ENCODE measurements at regions not wholly inside any gene's neighbourhood (a gene's known extent, or its start where the extent isn't known, plus 50 kb on each side); places are given as distances from the start of the nearest gene placed in this dataset.
"Not testable (repeated sequence)": the region's sequence is repeated elsewhere in the genome, so short reads cannot be mapped to it uniquely, and the experiment has no call there.

DNA sequence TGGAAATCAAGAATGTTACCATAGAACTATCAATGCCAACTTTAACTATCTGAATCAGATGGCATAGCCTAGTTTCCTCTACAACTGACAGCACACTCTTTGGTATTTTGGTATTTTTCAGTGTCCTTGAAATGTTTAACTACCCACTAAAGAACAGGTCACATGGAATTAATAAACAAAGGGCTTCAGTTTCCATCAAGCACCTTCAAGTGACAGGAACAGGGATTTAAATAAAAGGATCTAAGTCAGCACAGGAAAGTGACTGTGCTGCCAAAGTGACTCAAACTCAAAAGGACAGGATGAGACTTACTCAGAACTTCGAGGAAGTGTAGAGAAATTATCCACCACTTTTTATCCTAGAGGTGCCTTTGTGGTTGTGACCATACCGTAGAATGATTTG, 117.7 kb downstream of the FAM72C start:
- not testable (repeated sequence) for H3K27ac ChIP-seq (ENCODE audit: low read depth, low read length); H3K79me2 ChIP-seq (ENCODE audit: insufficient read depth, low read length); H3K4me1 ChIP-seq (ENCODE audit: insufficient read depth, low read length); H2AFZ ChIP-seq (ENCODE audit: low read length); DNase-seq (ENCODE audit: insufficient read length, low spot score, missing footprints); H3K36me3 ChIP-seq (ENCODE audit: insufficient read depth, low read length); H4K20me1 ChIP-seq (ENCODE audit: insufficient read depth, low read length); H3K4me2 ChIP-seq (ENCODE audit: insufficient read depth, low read length); H3K27me3 ChIP-seq (ENCODE audit: insufficient read depth, low read length); H3K9me3 ChIP-seq (ENCODE audit: low read depth, low read length); H3K4me3 ChIP-seq (ENCODE audit: insufficient read depth, low read length)

DNA sequence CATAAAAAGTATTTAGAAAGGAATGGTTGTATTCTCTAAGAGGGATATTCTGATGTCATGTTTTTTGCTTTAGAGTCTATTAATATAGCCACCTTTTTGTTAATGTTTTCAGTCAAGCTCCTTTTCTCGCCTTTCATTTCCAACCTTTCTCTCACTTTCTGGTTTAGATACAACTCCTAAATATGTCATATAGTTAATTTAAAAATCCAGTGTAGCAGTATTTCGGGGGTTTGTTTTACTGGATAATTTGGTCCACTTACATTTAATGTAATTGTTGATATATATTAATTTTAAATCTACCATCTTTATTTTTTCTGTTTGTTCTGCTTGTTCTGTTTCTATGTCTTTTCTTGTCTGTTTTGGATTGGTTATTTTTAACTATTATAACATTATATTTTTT, 121.1 kb downstream of the FAM72C start:
- H3K36me3 ChIP-seq (ENCODE audit: insufficient read depth, low read length); H3K9me3 ChIP-seq (ENCODE audit: low read depth, low read length); DNase-seq (ENCODE audit: insufficient read length, low spot score, missing footprints); H3K27me3 ChIP-seq (ENCODE audit: insufficient read depth, low read length); H3K4me3 ChIP-seq (ENCODE audit: insufficient read depth, low read length); H3K4me1 ChIP-seq (ENCODE audit: insufficient read depth, low read length); H4K20me1 ChIP-seq (ENCODE audit: insufficient read depth, low read length); H2AFZ ChIP-seq (ENCODE audit: low read length); H3K4me2 ChIP-seq (ENCODE audit: insufficient read depth, low read length); H3K27ac ChIP-seq (ENCODE audit: low read depth, low read length); H3K79me2 ChIP-seq (ENCODE audit: insufficient read depth, low read length): not testable (repeated sequence)

DNA sequence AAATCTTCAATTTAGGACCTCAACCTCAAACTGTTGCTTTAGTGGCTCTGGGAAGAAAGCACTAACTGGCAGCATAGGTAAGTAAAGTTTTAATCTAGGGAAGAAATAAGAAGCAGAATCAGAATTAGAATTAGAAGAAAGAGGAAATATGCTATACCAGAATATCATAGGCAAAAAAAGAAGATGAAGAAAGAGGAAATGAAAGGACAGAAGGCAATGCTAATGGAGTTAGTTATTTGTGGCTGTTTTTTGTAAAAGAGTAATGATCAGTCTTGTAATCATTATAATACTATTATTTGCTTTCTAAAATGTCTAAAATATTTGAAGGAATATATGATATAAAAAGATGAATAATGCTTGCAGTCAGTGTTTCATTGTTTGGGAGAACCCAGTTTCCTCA, 122.9 kb downstream of the FAM72C start:
- not testable (repeated sequence) for H3K4me2 ChIP-seq (ENCODE audit: insufficient read depth, low read length); H3K4me3 ChIP-seq (ENCODE audit: insufficient read depth, low read length); DNase-seq (ENCODE audit: insufficient read length, low spot score, missing footprints); H4K20me1 ChIP-seq (ENCODE audit: insufficient read depth, low read length); H3K79me2 ChIP-seq (ENCODE audit: insufficient read depth, low read length); H3K36me3 ChIP-seq (ENCODE audit: insufficient read depth, low read length); H3K27me3 ChIP-seq (ENCODE audit: insufficient read depth, low read length); H3K4me1 ChIP-seq (ENCODE audit: insufficient read depth, low read length); H3K9me3 ChIP-seq (ENCODE audit: low read depth, low read length); H3K27ac ChIP-seq (ENCODE audit: low read depth, low read length); H2AFZ ChIP-seq (ENCODE audit: low read length)

DNA sequence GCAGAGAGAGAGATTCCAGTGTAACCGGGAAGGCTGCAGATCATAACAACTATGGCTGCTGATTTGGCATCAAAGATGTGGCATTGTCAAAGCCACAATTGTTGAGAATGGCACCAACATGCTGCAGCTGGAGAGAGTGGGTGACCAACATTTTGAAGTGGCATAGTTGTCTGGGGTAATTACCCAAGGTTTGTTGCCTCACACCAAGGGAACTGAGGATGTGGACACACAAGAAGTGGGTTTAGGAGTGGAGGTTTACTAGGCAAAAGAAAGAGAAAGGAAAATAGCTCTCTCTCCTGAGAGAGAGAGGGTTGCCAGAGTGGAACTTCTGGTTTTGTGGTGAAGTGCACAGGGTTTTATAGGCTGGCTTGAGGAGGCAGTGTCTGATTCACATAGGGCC, 126.6 kb downstream of the FAM72C start:
- not testable (repeated sequence) for H3K27ac ChIP-seq (ENCODE audit: low read depth, low read length); DNase-seq (ENCODE audit: insufficient read length, low spot score, missing footprints); H2AFZ ChIP-seq (ENCODE audit: low read length); H3K36me3 ChIP-seq (ENCODE audit: insufficient read depth, low read length); H3K27me3 ChIP-seq (ENCODE audit: insufficient read depth, low read length); H3K9me3 ChIP-seq (ENCODE audit: low read depth, low read length); H4K20me1 ChIP-seq (ENCODE audit: insufficient read depth, low read length); H3K4me3 ChIP-seq (ENCODE audit: insufficient read depth, low read length); H3K79me2 ChIP-seq (ENCODE audit: insufficient read depth, low read length); H3K4me2 ChIP-seq (ENCODE audit: insufficient read depth, low read length); H3K4me1 ChIP-seq (ENCODE audit: insufficient read depth, low read length)

DNA sequence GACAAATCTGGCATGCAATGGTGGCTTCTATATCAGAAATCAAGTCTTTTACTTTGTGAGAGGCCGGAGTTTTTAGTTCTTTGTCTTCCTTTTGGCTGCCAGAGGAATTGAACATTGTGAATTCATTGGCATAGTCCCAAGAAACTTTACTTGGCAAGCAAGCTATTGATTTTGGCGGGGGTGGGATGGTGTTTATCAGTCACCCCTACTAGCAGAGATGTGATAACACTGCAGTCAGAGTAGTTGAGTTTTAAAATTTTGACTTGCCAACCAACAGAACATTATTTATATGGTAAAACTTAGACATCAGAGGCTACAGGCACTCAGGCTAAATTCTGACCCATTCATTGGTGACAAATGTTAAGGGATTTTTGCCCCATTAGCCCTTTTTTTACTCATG, 129.7 kb downstream of the FAM72C start:
- not testable (repeated sequence) for DNase-seq (ENCODE audit: insufficient read length, low spot score, missing footprints); H3K4me3 ChIP-seq (ENCODE audit: insufficient read depth, low read length); H3K4me1 ChIP-seq (ENCODE audit: insufficient read depth, low read length); H4K20me1 ChIP-seq (ENCODE audit: insufficient read depth, low read length); H2AFZ ChIP-seq (ENCODE audit: low read length); H3K36me3 ChIP-seq (ENCODE audit: insufficient read depth, low read length); H3K4me2 ChIP-seq (ENCODE audit: insufficient read depth, low read length); H3K9me3 ChIP-seq (ENCODE audit: low read depth, low read length); H3K79me2 ChIP-seq (ENCODE audit: insufficient read depth, low read length); H3K27ac ChIP-seq (ENCODE audit: low read depth, low read length); H3K27me3 ChIP-seq (ENCODE audit: insufficient read depth, low read length)

DNA sequence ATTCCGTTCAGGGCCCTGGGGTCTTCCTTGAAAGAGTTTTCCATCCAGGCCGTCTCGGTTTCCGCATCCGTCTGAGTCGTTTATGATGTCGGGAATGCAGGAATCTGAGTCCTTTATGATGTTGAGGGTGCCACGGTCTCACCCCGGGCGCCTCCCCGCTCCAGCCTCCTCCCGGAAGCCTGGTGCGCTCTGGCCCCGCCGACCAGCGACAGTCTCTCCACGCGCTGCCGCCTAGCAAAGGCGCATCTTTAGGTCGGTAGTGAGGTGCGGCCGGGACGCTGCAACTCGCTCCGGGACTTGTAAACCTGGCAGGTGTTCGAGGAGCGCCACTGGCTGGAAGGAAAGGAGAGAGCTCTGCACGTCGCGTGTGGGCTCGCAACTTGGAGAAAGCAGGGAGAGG, 132.6 kb downstream of the FAM72C start:
- not testable (repeated sequence) for H4K20me1 ChIP-seq (ENCODE audit: insufficient read depth, low read length); H3K4me1 ChIP-seq (ENCODE audit: insufficient read depth, low read length); H3K36me3 ChIP-seq (ENCODE audit: insufficient read depth, low read length); H2AFZ ChIP-seq (ENCODE audit: low read length); H3K27me3 ChIP-seq (ENCODE audit: insufficient read depth, low read length); H3K4me2 ChIP-seq (ENCODE audit: insufficient read depth, low read length); H3K79me2 ChIP-seq (ENCODE audit: insufficient read depth, low read length); DNase-seq (ENCODE audit: insufficient read length, low spot score, missing footprints); H3K9me3 ChIP-seq (ENCODE audit: low read depth, low read length); H3K4me3 ChIP-seq (ENCODE audit: insufficient read depth, low read length); H3K27ac ChIP-seq (ENCODE audit: low read depth, low read length)

DNA sequence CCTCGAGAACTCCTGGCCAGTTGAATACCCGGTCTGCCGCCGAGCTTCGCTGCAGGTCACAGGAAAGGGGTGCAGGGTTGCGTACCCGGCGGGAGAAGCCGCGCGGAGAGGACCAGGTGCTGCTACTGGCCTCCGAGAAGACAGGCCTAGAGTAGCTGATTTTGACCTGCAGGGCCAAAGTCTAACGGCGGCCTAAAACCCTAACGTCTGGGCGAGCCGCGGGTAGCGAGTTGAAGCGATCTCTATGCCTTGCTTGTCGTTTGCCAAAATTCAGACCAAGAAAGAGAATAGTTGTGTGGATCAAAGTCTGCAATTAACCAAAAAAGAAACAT, 133.2 kb downstream of the FAM72C start:
- not testable (repeated sequence) for DNase-seq (ENCODE audit: insufficient read length, low spot score, missing footprints); H3K27ac ChIP-seq (ENCODE audit: low read depth, low read length); H3K9me3 ChIP-seq (ENCODE audit: low read depth, low read length); H4K20me1 ChIP-seq (ENCODE audit: insufficient read depth, low read length); H3K4me2 ChIP-seq (ENCODE audit: insufficient read depth, low read length); H3K27me3 ChIP-seq (ENCODE audit: insufficient read depth, low read length); H3K79me2 ChIP-seq (ENCODE audit: insufficient read depth, low read length); H3K4me3 ChIP-seq (ENCODE audit: insufficient read depth, low read length); H3K4me1 ChIP-seq (ENCODE audit: insufficient read depth, low read length); H3K36me3 ChIP-seq (ENCODE audit: insufficient read depth, low read length); H2AFZ ChIP-seq (ENCODE audit: low read length)

DNA sequence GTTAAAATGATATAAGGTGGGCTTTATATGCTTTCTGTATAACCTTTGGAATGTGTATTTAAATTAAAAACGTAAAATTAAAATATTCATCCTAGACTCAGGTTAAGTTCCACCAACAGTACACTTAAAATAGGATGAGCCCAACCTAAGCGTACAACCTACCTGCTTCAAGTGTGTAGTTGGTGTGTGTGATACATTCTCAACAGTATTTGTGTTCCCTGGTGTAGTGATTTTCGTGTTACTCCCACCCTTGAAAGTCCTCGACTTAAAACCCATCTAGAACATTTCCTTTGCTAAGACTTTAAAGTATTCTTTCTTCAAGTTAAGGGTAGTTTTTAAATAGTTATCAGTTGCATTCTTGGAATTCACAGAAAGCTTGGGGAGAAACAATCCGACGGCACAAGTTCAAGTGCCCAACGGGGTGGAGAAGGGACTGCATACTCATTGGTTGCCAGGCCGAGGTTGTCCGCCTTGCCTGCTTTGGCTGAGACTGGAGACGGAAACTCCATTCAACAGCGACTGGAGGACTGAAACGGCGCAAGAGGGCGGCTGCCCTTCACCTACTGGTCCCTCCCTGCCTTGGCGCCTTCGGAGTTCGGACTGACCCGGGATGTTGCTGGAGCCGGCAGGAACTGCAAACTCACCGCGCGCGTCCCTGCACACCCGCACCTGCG, 133.7 kb downstream of the FAM72C start:
- not testable (repeated sequence) for H2AFZ ChIP-seq (ENCODE audit: low read length); H3K4me1 ChIP-seq (ENCODE audit: insufficient read depth, low read length); DNase-seq (ENCODE audit: insufficient read length, low spot score, missing footprints); H3K9me3 ChIP-seq (ENCODE audit: low read depth, low read length); H3K4me3 ChIP-seq (ENCODE audit: insufficient read depth, low read length); H3K27ac ChIP-seq (ENCODE audit: low read depth, low read length); H3K4me2 ChIP-seq (ENCODE audit: insufficient read depth, low read length); H3K27me3 ChIP-seq (ENCODE audit: insufficient read depth, low read length); H3K36me3 ChIP-seq (ENCODE audit: insufficient read depth, low read length); H4K20me1 ChIP-seq (ENCODE audit: insufficient read depth, low read length); H3K79me2 ChIP-seq (ENCODE audit: insufficient read depth, low read length)

DNA sequence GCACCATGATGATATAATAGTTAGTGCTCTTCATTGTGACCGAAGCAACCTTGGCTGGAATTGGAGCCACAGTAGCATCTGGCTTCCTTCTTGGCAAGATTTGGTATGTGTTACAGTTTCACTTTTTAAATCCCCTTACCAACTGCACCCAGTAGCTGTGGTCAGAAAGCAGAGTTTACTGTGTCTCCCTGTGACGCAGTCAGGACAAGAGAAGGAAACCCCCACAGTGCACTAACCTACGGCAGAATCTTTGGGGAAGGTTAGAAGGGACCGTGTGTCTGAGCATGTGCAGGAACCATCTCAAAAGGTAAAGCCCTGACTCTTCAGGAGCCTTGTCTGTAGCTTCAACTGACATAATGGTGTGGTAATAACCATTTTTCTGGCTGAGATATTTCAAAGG, 138.4 kb downstream of the FAM72C start:
- not testable (repeated sequence) for H4K20me1 ChIP-seq (ENCODE audit: insufficient read depth, low read length); H3K4me2 ChIP-seq (ENCODE audit: insufficient read depth, low read length); H3K4me1 ChIP-seq (ENCODE audit: insufficient read depth, low read length); H2AFZ ChIP-seq (ENCODE audit: low read length); H3K27me3 ChIP-seq (ENCODE audit: insufficient read depth, low read length); H3K9me3 ChIP-seq (ENCODE audit: low read depth, low read length); H3K4me3 ChIP-seq (ENCODE audit: insufficient read depth, low read length); H3K36me3 ChIP-seq (ENCODE audit: insufficient read depth, low read length); DNase-seq (ENCODE audit: insufficient read length, low spot score, missing footprints); H3K27ac ChIP-seq (ENCODE audit: low read depth, low read length); H3K79me2 ChIP-seq (ENCODE audit: insufficient read depth, low read length)

Data from osteoblast (primary cell).